Prostate gland (tissue), 2 donors: ENCODE measurements at regions not wholly inside any gene's neighbourhood (a gene's known extent, or its start where the extent isn't known, plus 50 kb on each side); places are given as distances from the start of the nearest gene placed in this dataset.

Experiments used
- CTCF ChIP-seq, 4 experiments: fragments of 200-600 bp in 2 of 4; fragments of 450-650 bp in 2 of 4; sonication (generic) in 2 of 4; IDR thresholded peaks; 1 replicate in 3 of 4; 2 replicates in 1 of 4; pipeline ENCODE4 v1.5.1; 2016 to 2019; ENCODE audit warnings: antibody characterized with exemption in 4 of 4, mild to moderate bottlenecking in 2 of 4, moderate library complexity in 2 of 4
- POLR2A ChIP-seq: fragments of 450-650 bp; IDR thresholded peaks from one replicate; pipeline ENCODE4 v1.6.1; 2016; ENCODE audit warnings: antibody characterized with exemption, mild to moderate bottlenecking
- POLR2AphosphoS5 ChIP-seq: sonication (generic); formaldehyde crosslinking; IDR thresholded peaks from one replicate; pipeline ENCODE4 v1.6.1; 2017; ENCODE audit warnings: antibody characterized with exemption

GRCh38 chrX:140292188-140292587 is 212.7 kb downstream of the SOX3 start:
- no peak for TF ChIP-seq CTCF (IDR thresholded peaks at IDR 0.05)
- no peak for TF ChIP-seq POLR2AphosphoS5
- no peak for TF ChIP-seq POLR2A
